G401.6 (cell line): ENCODE measurements at regions not wholly inside any gene's neighbourhood (a gene's known extent, or its start where the extent isn't known, plus 50 kb on each side); places are given as distances from the start of the nearest gene placed in this dataset.
"Not testable (repeated sequence)": the region's sequence is repeated elsewhere in the genome, so short reads cannot be mapped to it uniquely, and the experiment has no call there.

Source experiments
- FAIRE-seq: peaks from 2 replicates; lab custom pipeline; 2012; peaks lifted over from hg19 to GRCh38; lab: Jason Lieb, UNC

DNA sequence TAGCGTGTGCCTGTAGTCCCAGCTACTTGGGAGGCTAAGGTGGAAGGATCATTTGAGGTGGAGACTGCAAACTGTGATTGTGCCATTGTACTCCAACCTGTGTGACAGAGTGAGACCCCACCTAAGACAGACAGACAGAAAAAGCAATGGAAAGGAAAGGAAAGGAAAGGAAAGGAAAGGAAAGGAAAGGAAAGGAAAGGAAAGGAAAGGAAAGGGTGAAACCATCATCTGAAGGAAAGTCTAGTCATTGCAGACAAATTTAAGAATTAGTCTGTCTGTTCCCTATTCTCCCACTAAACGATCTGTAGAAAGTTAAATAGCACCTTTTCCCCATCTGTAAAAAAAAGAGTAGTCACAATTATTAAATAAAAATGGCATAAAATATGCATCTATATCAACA lies 91.1 kb upstream of the SKAP2 start:
- no peak for FAIRE-seq

DNA sequence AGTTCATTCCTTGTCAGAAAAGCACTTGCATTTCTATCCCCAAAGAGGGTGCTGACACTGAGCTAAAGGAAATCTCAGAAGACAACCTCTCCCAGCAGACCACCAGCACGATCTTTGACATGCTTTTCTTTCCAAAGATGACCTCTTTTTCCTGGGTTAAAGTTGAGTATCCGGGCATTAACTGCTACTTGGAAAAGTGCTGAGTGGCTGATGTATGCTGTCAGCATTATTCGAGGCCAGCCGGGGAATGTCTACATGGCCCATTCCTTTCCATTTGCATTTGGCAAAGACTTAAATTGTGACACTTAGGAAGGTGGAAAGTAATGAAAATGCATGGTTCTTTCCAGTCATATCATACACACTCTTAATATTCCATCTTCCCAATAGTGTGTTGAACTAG lies 90.6 kb upstream of the SKAP2 start:
- no peak for FAIRE-seq

DNA sequence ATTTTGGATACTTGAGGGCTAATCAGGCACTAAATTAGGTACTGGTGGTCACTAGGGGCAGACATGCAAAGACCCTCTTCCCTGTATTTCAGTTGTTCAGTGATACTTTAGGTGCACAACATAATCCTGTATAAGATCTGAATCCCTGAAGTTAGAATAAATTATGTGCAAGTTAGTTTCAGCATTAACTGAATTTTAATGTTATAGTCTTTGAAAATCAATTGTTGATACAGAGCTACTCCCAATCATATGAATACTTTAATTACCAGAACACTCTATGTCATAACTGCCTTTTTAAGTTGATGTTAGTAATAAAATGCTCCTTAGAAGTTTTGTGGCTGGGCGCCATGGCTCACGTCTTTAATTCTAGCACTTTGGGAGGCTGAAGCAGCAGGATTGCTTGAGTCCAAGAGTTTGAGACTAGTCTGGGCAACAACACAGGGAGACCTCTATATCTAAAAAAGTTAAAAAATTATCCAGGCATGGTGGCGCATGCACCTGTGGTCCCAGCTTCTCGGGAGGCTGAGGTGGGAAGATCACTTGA lies 87.1 kb upstream of the SKAP2 start:
- no peak for FAIRE-seq

DNA sequence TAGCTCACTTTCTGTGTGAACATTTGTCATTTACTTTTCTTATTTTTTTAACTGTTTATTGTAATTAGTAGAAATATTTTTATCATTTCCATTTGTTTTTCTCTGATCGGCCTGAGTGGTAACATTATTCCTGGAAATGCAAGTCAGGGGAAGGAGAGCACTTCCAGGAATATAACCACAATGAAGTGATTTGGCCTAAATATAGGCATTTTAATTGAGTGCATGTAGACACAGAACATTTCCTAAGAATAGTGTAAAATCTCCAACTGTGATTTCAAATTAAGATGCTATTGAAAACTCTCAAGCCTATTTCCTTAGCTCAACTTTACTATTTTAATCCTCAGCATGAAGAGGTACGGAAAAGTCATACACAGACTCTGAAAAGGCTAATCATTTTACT lies 86.5 kb upstream of the SKAP2 start:
- FAIRE-seq, result no peak

DNA sequence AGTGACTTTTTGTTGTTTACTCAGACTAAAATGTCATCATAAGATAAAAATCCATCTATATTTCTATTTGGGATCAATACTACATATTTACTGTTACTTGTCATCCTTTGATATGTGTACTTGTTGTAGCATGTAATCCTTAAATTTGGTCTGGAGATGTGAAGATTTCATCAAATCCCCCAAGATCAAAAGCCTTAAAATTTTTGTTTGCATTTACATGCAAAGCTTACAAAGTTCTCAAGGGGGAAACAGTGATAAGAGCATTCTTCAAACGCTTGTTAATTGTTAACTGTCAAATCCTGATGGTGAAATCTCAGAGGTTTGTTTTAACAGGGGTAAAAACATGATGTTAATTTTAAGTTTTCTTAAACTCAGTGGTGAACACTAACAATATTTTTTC lies 84.9 kb upstream of the SKAP2 start:
- peak; percentile 46 for FAIRE-seq

DNA sequence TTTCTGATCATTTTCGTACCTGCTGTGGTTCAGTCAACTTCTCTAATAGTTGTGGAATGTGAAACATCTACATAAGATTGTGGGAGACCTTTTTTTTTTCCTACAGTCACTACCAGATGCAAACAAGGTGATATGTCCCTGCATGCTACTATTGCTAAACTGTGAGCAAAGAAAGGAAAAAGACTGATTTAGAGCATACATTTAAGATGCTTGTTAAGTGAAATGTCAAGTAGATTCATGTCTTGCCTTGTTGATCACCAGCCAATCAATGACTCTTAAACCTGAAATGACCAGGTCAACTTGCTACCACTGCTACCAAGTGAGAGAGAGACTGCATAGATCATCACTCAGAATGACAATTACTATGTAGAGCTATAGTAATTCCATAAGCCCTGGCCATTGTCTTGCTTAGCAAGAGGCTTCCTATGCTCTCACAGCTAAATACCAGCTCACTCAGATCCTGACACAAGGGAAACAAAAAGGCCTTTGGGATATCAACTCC lies 84.3 kb upstream of the SKAP2 start:
- FAIRE-seq, result no peak

DNA sequence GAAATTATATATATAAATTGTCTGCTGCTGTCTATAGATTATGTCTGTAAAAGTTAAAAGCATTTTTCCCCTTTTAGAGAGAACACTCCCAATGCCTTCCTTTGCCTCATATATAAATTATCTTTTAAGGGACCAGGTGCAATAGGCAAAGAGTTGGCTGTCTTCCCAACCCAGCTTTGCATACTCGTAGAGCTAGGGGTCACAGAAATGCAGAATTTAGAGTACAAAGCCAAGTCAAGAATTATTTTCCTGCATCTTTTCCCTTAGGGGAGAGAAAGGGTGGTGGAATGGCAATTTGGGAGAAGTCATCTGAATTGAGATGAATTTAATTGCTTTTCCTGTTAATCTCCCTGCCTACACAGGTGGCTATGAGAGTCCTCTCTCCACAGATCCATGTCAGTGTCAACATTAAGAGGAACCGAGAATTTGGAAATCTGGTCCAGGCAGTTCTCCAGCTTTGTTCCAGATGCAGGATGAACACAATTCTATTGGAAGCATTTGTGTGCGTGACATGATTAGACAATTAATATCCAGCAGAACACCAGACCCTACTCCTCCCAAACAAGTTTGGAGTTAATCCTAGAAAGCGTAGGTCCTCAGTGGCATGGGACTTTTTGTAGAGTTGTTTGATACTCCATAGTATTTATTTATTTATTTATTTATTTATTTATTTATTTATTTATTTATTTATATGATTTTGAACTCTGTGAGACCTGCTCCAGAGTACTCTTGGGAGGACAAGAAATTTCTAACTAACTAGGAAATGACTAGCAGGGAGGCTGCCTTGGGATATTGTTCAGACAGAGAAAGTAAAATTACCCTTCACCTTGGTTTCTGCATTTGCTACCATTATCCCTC lies 80.3 kb upstream of the SKAP2 start:
- no peak for FAIRE-seq

DNA sequence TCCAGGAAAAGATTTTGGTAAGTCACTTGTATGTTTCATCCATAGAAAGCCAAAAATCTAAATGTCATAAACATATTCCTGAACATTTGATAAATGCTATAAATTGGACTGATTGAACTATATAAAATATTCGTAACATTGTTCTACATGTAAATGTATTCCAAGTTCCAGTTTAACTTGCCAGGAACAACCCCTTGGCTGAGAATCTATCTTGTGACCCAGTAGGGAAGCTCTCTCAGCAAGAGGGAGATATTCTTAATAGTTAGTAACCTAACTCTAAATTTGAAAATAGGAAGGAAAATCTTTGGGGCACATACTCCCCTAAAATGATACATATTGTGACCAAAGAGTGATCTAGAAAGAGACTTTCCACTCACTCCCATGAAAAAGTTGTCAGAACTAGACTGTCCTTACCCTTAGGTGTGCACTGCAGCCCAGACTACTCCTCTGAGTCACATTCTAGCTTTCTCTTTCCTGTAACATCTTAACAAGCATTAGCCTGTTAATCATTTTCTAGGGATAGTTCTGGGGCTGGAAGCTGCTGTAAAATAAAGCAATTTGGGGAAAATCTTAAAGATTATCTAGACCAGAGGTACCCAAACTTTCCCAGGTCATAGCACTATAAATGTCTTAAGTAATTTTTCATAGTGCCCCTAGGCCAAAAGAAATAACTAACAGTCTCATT lies 73.7 kb upstream of the SKAP2 start:
- FAIRE-seq, result no peak

DNA sequence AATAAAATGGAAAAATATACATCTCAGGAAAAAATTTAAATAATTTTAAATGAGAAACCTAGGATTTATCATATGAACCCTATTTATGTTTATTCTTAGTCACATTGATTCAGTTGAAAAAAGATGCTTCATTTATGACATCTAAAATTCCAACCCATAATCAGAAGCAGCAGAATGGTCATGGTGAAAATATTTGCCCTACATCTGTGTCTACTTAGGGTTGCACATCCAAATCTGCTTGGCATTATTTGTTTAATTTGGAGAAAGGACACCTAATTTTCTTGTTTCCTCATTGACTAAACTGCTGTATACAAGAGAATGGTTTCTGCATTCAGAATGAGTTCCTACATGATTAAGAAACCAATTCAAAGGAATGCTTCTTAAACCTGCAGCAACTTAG lies 72.9 kb upstream of the SKAP2 start:
- FAIRE-seq, result no peak

DNA sequence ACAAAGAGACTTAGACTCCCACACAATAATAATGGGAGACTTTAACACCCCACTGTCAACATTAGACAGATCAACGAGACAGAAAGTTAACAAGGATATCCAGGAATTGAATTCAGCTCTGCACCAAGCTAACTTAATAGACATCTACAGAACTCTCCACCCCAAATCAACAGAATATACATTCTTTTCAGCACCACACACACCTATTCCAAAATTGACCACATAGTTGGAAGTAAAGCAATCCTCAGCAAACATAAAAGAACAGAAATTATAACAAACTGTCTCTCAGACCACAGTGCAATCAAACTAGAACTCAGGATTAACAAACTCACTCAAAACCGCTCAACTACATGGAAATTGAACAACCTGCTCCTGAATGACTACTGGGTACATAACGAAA lies 68.2 kb upstream of the SKAP2 start:
- not testable (repeated sequence) for FAIRE-seq

DNA sequence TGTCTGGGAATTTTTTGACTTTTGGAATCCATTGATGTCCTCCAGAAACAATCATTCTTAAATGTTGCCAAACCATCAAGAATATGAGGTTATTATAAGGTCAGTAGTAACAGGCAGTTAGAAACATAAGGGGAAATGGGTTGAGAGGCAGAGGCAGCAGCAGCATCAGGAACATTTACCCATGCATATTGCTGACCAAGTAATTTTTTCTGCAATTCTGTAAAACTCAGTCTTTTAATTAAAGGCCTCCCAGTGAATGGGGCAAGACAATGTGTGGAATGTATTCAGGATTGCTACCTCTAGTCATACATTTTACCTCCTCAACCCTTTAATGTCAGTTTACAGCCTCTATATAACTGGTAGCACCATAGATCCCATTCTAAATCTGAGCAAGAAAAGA lies 66.5 kb upstream of the SKAP2 start:
- no peak for FAIRE-seq

DNA sequence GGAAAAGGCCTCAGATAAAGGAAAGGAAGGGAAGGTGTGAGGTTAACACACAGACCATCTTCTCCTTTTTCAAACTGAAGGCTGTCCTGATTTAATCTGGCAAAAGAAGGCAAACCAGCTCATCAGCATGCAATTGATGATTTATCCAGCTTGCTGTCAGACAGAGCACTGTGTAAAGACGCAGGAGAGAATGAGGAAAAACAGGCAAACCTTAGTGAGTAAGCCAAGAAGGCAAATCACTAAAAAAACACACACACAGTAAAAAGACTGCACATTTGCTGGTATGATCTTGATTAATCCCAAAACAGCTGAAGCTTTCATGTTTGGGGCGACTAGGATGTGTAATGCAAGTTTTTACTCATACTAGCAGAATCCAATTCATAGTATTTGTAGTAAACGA lies 65.8 kb upstream of the SKAP2 start:
- FAIRE-seq, result no peak

DNA sequence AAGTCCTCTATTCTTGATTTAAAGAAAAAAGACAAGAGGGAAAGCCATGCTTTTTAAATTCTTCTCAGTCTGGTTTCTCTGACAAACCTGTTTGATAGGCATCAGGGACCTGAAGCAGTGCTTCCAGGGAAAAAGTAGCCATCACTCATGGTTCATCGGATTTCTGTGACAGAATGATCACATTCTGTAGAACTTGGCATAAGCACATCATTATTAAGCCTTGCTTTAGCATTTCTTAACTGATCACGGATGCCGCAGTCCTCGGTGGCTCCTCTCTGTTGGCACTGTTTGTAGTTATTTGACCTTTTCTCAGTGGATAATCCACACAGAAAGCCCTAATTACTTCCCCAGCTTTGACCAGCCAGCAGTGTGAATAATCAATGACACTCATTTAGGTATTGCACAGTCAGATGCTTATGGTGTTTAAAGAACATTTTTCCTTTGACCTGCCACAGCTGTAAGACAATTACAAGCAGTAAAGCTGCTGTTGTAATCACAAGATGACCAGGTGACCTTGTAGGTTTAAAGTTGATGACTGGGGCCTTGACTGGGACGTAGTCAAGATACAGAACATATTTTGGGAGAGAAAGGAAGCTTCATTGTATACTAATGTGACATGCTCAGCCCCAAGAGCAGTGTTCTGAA lies 64.4 kb upstream of the SKAP2 start:
- FAIRE-seq, result no peak

DNA sequence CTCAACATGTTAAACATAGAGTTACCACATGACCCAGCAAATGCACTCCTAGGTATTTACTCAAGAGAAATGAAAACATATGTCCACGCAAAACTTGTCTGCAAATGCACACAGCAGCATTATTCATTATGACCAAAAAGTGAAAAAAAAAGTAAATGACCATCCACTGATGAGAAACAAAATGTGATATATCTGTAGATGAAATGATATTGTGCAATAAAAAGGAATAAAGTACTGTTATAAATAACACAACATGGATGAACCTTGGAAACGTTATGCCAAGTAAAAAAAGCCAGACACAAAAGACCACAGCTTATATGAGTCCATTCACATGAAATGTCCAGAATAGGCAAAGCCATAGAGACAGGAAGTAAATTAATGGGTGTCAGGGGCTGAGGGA lies 61.4 kb upstream of the SKAP2 start:
- FAIRE-seq, result no peak

DNA sequence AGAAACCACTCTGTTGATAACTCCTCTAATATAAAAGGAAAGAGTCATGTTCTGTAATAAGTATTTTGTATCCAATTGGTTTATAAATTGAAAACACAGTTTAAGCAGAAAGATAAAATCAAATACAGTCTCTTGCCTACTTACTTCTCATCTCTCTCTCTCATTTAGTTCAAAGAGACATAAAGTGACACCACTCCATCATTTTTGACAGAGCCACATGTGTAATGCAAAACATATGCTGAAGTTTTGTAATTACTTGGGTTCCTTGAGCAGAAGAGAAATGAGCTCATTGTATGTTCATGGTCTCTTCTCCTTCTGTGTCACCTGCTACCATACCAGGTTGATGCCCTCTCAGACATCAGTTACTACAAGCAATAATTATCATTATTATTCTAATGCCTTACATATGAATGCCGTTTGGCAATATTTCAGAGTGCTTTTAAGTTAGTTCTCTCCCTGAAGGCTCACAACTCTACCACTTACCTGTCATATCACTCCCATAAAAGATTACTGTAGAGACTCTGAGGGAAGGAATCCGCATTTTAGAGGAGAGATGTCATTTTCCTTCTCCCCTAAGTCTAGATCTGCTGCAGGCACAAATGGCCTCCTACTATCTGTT lies 59.9 kb upstream of the SKAP2 start:
- FAIRE-seq, result no peak

DNA sequence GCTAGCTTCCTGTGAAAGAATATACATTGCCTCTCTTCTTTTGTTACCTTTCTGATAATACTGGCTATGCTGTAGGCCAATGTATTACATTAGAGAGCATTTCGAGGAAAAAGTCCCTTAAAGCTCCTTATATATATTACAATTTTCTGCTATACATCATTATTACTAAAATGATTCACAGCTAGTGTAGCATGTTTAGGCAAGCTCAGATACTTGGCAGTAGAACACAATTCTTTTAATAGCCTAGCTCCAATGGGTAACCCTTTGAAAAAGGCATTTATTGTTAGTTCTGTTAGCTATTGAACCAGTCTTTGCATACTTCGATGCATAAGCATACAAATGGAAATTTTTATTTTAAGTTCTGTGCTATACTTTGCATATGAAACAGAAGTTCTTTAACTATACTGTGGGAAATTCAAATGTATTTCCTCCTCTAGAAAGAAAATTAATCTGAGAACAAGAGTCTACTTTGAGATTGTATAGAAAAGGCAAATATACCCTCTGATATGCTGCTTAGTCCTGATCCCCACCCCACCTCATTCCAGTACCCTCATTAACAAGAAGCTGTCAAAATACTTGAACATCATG lies 55.6 kb upstream of the SKAP2 start:
- no peak for FAIRE-seq

DNA sequence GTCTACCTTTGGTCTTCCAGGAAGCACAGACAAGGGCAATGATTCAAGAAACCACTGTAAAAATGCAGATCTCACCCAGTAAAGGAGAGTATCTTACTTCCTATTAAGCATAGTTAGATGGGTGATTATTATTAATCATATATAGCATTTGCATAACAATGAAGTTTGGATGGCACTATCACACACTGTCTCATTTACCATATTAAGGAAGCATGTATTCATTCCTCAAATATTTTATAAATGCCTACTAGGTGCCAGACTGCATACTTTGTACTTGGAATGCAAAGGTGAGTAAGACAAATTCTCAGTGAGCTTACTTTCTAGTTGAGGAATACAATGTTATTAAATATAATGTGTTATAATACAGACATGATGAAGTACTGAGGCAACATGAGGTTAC lies 53.9 kb upstream of the SKAP2 start:
- no peak for FAIRE-seq

DNA sequence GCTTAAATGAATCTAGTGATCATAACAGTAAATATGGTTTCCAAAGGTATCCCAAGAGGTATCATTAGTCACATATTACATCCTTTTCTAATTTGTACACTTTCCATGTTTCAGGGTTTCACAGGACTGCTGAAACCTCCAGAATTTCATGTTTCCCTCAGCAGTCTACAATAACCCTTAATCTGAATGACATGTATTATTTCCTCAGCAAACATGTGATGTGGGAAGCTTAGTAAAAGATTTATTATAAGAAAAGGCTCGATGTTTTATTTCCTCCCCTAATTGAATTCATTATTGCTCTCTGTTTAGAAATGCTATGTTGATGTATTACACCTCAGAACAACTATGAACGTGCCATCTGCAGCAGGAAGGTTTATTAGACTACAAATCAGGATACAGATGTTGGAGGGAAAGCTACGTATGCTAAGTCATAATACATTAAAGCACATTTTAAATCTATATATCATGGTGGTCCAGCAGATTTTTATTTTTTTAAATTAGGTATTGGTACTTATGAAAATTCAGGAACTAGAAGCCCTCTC lies 52.5 kb upstream of the SKAP2 start:
- FAIRE-seq, result no peak

DNA sequence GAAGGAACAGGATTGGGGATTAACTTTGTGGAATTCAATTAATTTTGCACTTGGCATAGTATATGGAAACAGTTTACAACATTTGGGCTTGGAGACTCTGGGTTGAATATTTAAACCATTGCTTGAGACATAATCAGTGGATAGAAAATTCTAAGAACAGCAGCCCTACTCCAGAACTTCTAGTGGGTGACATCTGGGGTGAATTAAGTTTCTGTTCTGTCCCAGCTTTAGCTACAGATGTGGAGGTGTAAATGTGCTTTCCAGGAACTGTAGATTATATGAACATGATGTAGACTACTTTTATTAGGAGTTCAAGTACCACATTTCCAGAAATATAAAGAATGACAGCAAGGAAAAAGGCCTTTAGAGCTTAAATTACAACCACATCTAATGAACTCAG lies 51.9 kb upstream of the SKAP2 start:
- no peak for FAIRE-seq
